Esophagus muscularis mucosa (tissue), 4 donors: ENCODE measurements at regions not wholly inside any gene's neighbourhood (a gene's known extent, or its start where the extent isn't known, plus 50 kb on each side); places are given as distances from the start of the nearest gene placed in this dataset.

ENCODE experiments used
- DNase-seq: peaks from one replicate; pipeline ENCODE4 v3.0.0-alpha.2; 2017; ENCODE audit errors: extremely low spot score
- H3K27ac ChIP-seq, 4 donors: fragments of 200-600 bp; sonication (generic); replicated peaks in 1 of 4; 1 replicate in 3 of 4; 2 replicates in 1 of 4; pipeline ENCODE4 v1.5.1; 2016 to 2019; ENCODE audit warnings: mild to moderate bottlenecking in 1 of 4
- H3K27me3 ChIP-seq, 4 donors: fragments of 200-600 bp; sonication (generic); one replicate each; pipeline versions ENCODE4 v1.5.1 to v1.6.0; 2016 to 2019
- H3K36me3 ChIP-seq, 4 donors: fragments of 200-600 bp; sonication (generic); one replicate each; pipeline ENCODE4 v1.5.1; 2016 to 2019
- H3K4me1 ChIP-seq, 4 donors: fragments of 200-600 bp; sonication (generic); one replicate each; pipeline ENCODE4 v1.5.1; 2016 to 2019
- H3K4me3 ChIP-seq, 4 donors: fragments of 200-600 bp; sonication (generic); 1 replicate in 2 of 4; 2 replicates in 2 of 4; pipeline ENCODE4 v1.5.1; 2016 to 2019; ENCODE audit warnings: mild to moderate bottlenecking in 4 of 4, moderate library complexity in 1 of 4
- H3K9me3 ChIP-seq, 4 donors: fragments of 200-600 bp; sonication (generic); 1 replicate in 3 of 4; 2 replicates in 1 of 4; pipeline ENCODE4 v1.5.1; 2016 to 2019
- EP300 ChIP-seq: sonication (generic); formaldehyde crosslinking; IDR thresholded peaks from one replicate; pipeline ENCODE4 v1.6.1; 2017; ENCODE audit warnings: antibody characterized with exemption
- POLR2A ChIP-seq: fragments of 450-650 bp; IDR thresholded peaks from one replicate; pipeline ENCODE4 v1.6.1; 2017; ENCODE audit warnings: antibody characterized with exemption, moderate library complexity, mild to moderate bottlenecking, low read depth
- POLR2AphosphoS5 ChIP-seq, 2 donors: sonication (generic); formaldehyde crosslinking; IDR thresholded peaks; one replicate each; pipeline ENCODE4 v1.6.1; 2017; ENCODE audit warnings: antibody characterized with exemption in 2 of 2
- WGBS: methylation state at CpG from one replicate; pipeline ENCODE4 v1.1.5; 2018; 5-methylcytosine and 5-hydroxymethylcytosine counted together
- intact Hi-C: fragments of 100-400 bp; cut with DNase I; formaldehyde crosslinking; loops from one replicate; pipeline ENCODE4 v1.15.1; 2023
- TF ChIP-seq, protein P1 (sequence below), 3 experiments: fragments of 200-600 bp in 2 of 3; fragments of 450-650 bp in 1 of 3; sonication (generic) in 2 of 3; IDR thresholded peaks; one replicate each; pipeline ENCODE4 v1.5.1; 2017 to 2019; ENCODE audit warnings: antibody characterized with exemption in 3 of 3, mild to moderate bottlenecking in 2 of 3, moderate library complexity in 1 of 3

DNA sequence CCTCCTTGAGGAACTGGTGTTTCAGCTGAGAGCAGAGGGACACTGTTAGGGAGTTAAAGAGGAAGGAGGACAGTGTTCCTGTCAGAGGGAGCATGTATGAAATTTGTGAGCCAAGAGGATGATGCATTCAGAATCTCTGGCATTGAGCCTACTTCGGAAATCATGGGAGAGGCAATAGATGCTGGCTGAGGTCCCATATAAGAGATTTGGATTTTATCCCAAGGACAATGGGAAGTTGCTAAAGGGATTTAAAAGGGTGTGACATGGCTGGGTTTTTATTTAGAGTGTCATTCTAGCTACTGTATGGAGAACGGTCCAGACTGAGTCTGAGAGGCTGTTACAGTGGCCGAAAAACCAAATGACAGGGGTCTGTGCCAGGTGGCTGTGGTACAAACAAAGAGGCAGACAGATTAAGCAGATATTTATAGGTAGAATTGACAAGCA lies 403.2 kb upstream of the B3GALT2 start:
- Histone ChIP-seq H3K4me3 (no peak overlapping the region), H3K9me3 (no peaks in the 10 kb centered on the region), H3K27ac (no peak overlapping the region), H3K4me1 (peaks cover 0 to 15% (median 9%) of the 10 kb centered on the region in 4 donors), H3K36me3 (no peaks in the 10 kb centered on the region), H3K27me3 (peaks cover 0 to 3% (median 0%) of the 10 kb centered on the region in 4 donors)
- TF ChIP-seq POLR2A (no peak), POLR2AphosphoS5 (IDR thresholded peaks at IDR 0.05) (no peak), EP300 (no peak)
- TF ChIP-seq, protein P1, sequence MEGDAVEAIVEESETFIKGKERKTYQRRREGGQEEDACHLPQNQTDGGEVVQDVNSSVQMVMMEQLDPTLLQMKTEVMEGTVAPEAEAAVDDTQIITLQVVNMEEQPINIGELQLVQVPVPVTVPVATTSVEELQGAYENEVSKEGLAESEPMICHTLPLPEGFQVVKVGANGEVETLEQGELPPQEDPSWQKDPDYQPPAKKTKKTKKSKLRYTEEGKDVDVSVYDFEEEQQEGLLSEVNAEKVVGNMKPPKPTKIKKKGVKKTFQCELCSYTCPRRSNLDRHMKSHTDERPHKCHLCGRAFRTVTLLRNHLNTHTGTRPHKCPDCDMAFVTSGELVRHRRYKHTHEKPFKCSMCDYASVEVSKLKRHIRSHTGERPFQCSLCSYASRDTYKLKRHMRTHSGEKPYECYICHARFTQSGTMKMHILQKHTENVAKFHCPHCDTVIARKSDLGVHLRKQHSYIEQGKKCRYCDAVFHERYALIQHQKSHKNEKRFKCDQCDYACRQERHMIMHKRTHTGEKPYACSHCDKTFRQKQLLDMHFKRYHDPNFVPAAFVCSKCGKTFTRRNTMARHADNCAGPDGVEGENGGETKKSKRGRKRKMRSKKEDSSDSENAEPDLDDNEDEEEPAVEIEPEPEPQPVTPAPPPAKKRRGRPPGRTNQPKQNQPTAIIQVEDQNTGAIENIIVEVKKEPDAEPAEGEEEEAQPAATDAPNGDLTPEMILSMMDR (IDR thresholded peaks at IDR 0.05), result no peak
- intact Hi-C loops, result no loop called here
- DNase-seq, result no peak
- 51% methylated on average over 3 of the region's 3 CpGs for WGBS

DNA sequence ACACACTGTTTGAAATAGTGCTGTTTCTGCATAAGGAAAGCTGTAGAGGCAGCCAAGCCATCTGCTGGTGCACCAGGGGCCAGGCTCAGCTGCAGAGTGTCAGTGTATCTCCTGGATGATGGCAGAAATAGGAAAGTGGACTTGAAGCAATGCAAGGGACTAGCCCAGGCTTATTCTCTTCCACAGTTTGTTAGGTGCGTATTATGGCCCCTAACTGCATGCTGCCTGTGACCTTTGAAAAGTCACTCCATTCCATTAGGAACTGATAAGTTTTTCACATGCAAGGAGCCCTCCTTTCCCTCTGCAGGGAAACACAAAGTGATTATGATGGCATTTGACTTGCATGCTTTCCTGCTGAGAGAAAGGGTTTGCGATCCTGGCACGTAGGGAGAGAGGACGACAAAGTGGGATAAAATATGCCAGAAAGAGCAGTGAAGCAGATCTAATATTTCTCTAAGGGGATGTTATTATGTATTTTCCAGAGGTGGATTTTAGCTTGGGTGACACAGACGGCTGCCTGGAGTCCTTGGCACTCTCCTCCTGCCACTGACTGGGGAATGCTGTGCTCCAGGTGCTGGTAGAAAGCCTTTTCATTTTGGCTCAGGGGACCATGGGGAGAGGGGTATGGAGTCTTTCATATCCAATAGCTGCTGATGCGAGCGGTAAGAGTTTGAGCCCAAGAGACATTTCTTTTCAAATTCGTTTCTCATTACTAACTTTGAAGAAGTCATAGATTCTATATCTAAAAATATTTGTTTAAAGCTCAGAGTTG lies 402.1 kb upstream of the B3GALT2 start:
- intact Hi-C loops, result no loop called here
- Histone ChIP-seq H3K9me3 (no peaks in the 10 kb centered on the region), H3K27ac (no peak overlapping the region), H3K27me3 (peaks cover 0 to 3% (median 0%) of the 10 kb centered on the region in 4 donors), H3K36me3 (no peaks in the 10 kb centered on the region), H3K4me1 (peaks cover 0 to 15% (median 9%) of the 10 kb centered on the region in 4 donors), H3K4me3 (no peak overlapping the region)
- TF ChIP-seq, protein P1 (IDR thresholded peaks at IDR 0.05), result no peak
- no peak for TF ChIP-seq POLR2A
- no peak for TF ChIP-seq EP300
- no peak for TF ChIP-seq POLR2AphosphoS5 (IDR thresholded peaks at IDR 0.05)
- WGBS, result 58% methylated on average over 8 of the region's 8 CpGs
- DNase-seq, result no peak

DNA sequence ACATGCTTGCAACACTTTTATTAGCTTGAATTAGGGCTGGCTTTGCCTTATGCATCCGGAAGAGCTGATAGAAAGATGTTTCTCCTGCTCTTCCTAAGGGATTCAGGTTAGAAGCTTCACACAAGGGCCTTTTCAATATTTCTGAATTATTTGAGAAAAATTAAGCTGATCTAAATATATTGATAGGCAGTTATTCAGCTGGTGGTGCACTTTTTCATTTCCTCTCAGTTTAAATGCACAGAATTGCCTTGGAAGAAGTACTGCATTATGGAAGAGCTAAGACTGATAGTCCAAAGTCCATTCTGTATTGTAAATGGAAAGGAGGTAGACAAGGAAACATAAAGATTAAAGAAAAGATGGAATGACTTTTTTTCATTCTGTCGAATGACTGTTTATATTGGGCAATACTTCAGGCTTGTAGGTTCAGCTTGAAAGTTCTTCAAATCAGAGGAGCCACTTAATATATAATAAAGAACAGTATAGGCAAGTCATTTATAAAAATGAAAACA lies 398.4 kb upstream of the B3GALT2 start:
- DNase-seq, result no peak
- peaks cover 0 to 10% (median 6%) of the 10 kb centered on the region in 4 donors for H3K4me1 ChIP-seq
- H3K36me3 ChIP-seq, result no peaks in the 10 kb centered on the region
- no peak overlapping the region for H3K27ac ChIP-seq
- intact Hi-C loops, result no loop called here
- TF ChIP-seq POLR2AphosphoS5 (IDR thresholded peaks at IDR 0.05) (no peak), POLR2A (no peak), EP300 (no peak)
- TF ChIP-seq, protein P1 (IDR thresholded peaks at IDR 0.05), result no peak
- H3K27me3 ChIP-seq, result peaks cover 0 to 3% (median 0%) of the 10 kb centered on the region in 4 donors
- H3K4me3 ChIP-seq, result no peak overlapping the region
- H3K9me3 ChIP-seq, result no peaks in the 10 kb centered on the region
- WGBS, result 76% methylated on average over 2 of the region's 2 CpGs

DNA sequence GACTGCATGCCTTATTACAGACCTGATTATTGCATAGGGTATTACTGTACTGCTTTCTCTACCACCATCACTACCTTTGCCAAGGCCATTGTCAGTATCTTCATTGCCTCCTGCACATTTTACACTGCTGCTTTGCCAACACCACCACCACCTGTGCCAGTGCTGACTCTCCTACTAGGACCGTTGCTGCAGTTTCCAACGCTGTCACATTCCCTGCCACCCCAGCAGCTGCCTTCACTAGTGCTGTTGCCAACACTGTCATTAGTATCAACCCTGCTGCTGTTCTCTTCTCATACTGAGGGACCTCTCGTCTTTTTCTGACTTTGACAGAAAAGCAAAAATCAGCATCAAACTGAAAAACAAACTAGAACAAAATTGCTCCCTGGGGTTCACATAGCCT lies 394.9 kb upstream of the B3GALT2 start:
- Histone ChIP-seq H3K4me3 (no peak overlapping the region), H3K9me3 (no peaks in the 10 kb centered on the region), H3K4me1 (no peaks in the 10 kb centered on the region), H3K27ac (no peak overlapping the region), H3K27me3 (peaks cover 0 to 3% (median 0%) of the 10 kb centered on the region in 4 donors), H3K36me3 (no peaks in the 10 kb centered on the region)
- TF ChIP-seq, protein P1 (IDR thresholded peaks at IDR 0.05), result no peak
- TF ChIP-seq POLR2A (no peak), EP300 (no peak)
- intact Hi-C loops, result no loop called here
- 67% methylated on average over 3 of the region's 3 CpGs for WGBS
- DNase-seq, result no peak
